Endodermal cell (in vitro differentiated cells): ENCODE measurements at regions not wholly inside any gene's neighbourhood (a gene's known extent, or its start where the extent isn't known, plus 50 kb on each side); places are given as distances from the start of the nearest gene placed in this dataset.

Experiments
- DNase-seq: peaks from one replicate; pipeline ENCODE4 v3.0.0-alpha.2; 2017
- H3K27ac ChIP-seq: 2 replicates; pipeline ENCODE4 v1.5.1; 2013; ENCODE audit warnings: mild to moderate bottlenecking, low read depth, low read length, moderate library complexity
- H3K27me3 ChIP-seq: 2 replicates; pipeline ENCODE4 v1.6.1; 2013; ENCODE audit warnings: mild to moderate bottlenecking, low read length, moderate library complexity; ENCODE audit not compliant: insufficient read depth, control insufficient read depth, poor library complexity, severe bottlenecking
- H3K36me3 ChIP-seq: 2 replicates; pipeline ENCODE4 v1.7.0; 2013; ENCODE audit warnings: mild to moderate bottlenecking, low read length, moderate library complexity; ENCODE audit not compliant: control insufficient read depth, insufficient read depth
- H3K4me1 ChIP-seq: one replicate; pipeline ENCODE4 v1.7.0; 2013; ENCODE audit warnings: low read length; ENCODE audit not compliant: control insufficient read depth, insufficient read depth
- H3K4me3 ChIP-seq: 2 replicates; pipeline ENCODE4 v1.5.1; 2013; ENCODE audit warnings: mild to moderate bottlenecking, low read length, moderate library complexity
- H3K9ac ChIP-seq: 2 replicates; pipeline ENCODE4 v1.6.1; 2013; ENCODE audit warnings: mild to moderate bottlenecking, low read length, moderate library complexity; ENCODE audit not compliant: poor library complexity, severe bottlenecking; ENCODE audit errors: extremely low read depth
- H3K9me3 ChIP-seq: 2 replicates; pipeline ENCODE4 v1.6.1; 2013; ENCODE audit warnings: mild to moderate bottlenecking, low read length, moderate library complexity; ENCODE audit not compliant: control insufficient read depth
- H3K27ac Mint-ChIP-seq: 2 replicates; pipeline ENCODE4 v1.8.0; 2020; ENCODE audit warnings: mixed read lengths
- H3K27me3 Mint-ChIP-seq: 2 replicates; pipeline ENCODE4 v1.8.0; 2021; ENCODE audit warnings: mild to moderate bottlenecking, mixed read lengths; ENCODE audit not compliant: insufficient read depth
- H3K36me3 Mint-ChIP-seq: 2 replicates; pipeline ENCODE4 v1.8.0; 2020; ENCODE audit warnings: low read depth, mixed read lengths
- H3K4me1 Mint-ChIP-seq: 2 replicates; pipeline ENCODE4 v1.8.0; 2020; ENCODE audit warnings: mixed read lengths
- H3K4me3 Mint-ChIP-seq: 2 replicates; pipeline ENCODE4 v1.8.0; 2020; ENCODE audit warnings: mild to moderate bottlenecking, moderate library complexity, mixed read lengths
- H3K9me3 Mint-ChIP-seq: 2 replicates; pipeline ENCODE4 v1.8.0; 2020; ENCODE audit warnings: mild to moderate bottlenecking, mixed read lengths
- WGBS, 2 experiments: methylation state at CpG; one replicate each; pipeline versions ENCODE4 v1.1.5 to v1.1.7; 2013; ENCODE audit warnings: missing lambda C conversion rate in 2 of 2, mixed read lengths in 1 of 2; ENCODE audit not compliant: insufficient coverage in 1 of 2, insufficient read length in 1 of 2; 5-methylcytosine and 5-hydroxymethylcytosine counted together
- TF ChIP-seq, protein P1 (sequence below): fragments of 200-600 bp; sonication (generic); conservative IDR thresholded peaks from 2 replicates; pipeline ENCODE4 v1.5.0; 2021; ENCODE audit warnings: antibody characterized with exemption, mild to moderate bottlenecking

DNA sequence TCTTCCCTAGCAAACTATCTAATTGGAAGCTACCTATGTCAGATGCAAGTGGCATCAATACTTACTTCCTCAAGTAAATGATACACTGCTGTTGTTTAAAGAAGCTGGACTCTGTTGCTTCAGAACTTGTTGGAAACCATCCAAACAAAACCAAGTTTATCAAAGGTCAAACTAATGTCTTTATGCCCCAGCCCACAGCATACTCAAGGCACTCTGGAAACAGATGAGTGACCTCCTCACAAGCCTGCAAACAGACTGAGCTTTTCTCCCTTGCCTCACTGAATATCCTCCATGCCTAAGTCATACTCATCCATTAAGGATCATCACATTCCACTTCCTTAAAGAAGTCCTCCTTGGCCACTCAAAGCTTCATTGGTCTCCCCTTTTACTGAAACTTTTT, 107.4 kb upstream of the ACP3 start:
- no peak overlapping the region for H3K4me3 ChIP-seq
- Mint-ChIP-seq H3K36me3 (no peaks in the 10 kb centered on the region), H3K27ac (no peak overlapping the region), H3K27me3 (peaks cover 93% of the 10 kb centered on the region), H3K9me3 (no peaks in the 10 kb centered on the region), H3K4me3 (no peak overlapping the region), H3K4me1 (no peaks in the 10 kb centered on the region)
- no peak overlapping the region for H3K9ac ChIP-seq
- no peaks in the 10 kb centered on the region for H3K36me3 ChIP-seq
- no peak overlapping the region for H3K27ac ChIP-seq
- no peaks in the 10 kb centered on the region for H3K4me1 ChIP-seq
- H3K9me3 ChIP-seq, result no peaks in the 10 kb centered on the region
- TF ChIP-seq, protein P1, sequence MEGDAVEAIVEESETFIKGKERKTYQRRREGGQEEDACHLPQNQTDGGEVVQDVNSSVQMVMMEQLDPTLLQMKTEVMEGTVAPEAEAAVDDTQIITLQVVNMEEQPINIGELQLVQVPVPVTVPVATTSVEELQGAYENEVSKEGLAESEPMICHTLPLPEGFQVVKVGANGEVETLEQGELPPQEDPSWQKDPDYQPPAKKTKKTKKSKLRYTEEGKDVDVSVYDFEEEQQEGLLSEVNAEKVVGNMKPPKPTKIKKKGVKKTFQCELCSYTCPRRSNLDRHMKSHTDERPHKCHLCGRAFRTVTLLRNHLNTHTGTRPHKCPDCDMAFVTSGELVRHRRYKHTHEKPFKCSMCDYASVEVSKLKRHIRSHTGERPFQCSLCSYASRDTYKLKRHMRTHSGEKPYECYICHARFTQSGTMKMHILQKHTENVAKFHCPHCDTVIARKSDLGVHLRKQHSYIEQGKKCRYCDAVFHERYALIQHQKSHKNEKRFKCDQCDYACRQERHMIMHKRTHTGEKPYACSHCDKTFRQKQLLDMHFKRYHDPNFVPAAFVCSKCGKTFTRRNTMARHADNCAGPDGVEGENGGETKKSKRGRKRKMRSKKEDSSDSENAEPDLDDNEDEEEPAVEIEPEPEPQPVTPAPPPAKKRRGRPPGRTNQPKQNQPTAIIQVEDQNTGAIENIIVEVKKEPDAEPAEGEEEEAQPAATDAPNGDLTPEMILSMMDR, result no peak
- no peak for DNase-seq
- H3K27me3 ChIP-seq, result peaks cover 25% of the 10 kb centered on the region

DNA sequence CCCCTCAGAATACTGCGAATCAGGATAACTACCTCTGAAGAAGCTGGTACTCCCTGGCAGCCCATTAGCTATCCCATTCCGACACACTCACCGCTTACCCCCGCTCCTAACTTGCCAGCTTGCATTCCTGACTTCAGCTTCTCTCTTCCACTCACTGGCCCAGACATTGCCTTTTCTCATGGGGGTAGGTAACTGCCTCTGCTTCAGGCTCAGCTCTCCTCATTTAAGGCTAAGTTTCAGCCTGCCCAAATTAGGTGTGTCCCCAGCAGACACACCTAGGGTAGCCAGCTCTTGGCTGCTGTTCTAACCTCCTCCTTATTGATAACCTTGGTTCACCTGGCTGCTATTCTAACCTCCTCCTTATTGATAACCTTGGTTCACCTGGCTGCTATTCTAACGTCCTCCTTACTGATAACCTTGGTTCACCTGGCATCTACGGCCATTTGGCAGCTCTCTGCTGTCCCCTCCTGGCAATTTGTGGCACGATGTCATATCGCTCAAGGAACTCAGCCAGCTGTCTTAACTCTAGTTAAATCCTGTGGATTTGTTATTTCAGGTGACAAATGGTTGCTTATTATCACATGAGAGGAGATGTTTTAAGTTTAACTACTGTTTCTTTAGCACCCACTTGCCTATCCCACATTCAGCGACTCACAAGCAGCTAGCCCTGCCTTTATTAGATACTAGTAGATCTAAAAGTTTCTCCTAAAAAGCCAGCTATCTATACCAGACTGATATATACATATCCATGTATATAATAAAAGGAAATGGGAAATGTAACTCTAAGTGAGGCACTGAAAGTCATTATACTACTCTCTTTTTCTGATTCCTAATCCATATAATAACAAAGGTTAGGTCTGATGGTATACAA, 106.5 kb upstream of the ACP3 start:
- WGBS, 2 experiments, result 43 to 51% methylated on average over 8 to 9 of the region's 9 CpGs
- no peaks in the 10 kb centered on the region for H3K9me3 ChIP-seq
- H3K4me1 Mint-ChIP-seq, result no peaks in the 10 kb centered on the region
- H3K36me3 Mint-ChIP-seq, result no peaks in the 10 kb centered on the region
- H3K36me3 ChIP-seq, result no peaks in the 10 kb centered on the region
- H3K27me3 ChIP-seq, result peaks cover 25% of the 10 kb centered on the region
- H3K4me3 ChIP-seq, result no peak overlapping the region
- H3K27me3 Mint-ChIP-seq, result peaks cover 84% of the 10 kb centered on the region
- no peak overlapping the region for H3K4me3 Mint-ChIP-seq
- H3K9me3 Mint-ChIP-seq, result no peaks in the 10 kb centered on the region
- H3K4me1 ChIP-seq, result no peaks in the 10 kb centered on the region
- no peak overlapping the region for H3K9ac ChIP-seq
- H3K27ac Mint-ChIP-seq, result no peak overlapping the region
- H3K27ac ChIP-seq, result no peak overlapping the region
- DNase-seq, result peak; percentile 91
- TF ChIP-seq, protein P1, result peak; percentile 92

DNA sequence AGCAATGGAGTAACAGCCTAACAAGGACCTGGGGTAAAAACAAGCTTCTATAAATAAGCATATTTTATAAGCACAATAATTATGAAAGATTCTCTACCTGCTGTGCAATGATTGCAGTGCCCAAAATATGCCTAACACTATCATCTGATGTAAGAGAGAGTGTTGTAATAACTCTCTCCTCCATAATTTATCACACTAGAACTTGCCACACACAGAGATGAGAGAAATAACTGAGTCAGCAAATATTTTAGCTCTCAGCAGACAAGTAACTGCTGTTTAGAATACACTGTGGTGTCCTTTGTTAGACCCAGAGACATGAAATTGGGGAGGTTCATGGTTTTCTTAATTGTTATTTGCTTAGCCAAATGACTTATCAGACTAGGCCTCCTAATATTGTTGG, 105.3 kb upstream of the ACP3 start:
- peaks cover 76% of the 10 kb centered on the region for H3K27me3 Mint-ChIP-seq
- no peaks in the 10 kb centered on the region for H3K4me1 Mint-ChIP-seq
- H3K4me3 Mint-ChIP-seq, result no peak overlapping the region
- H3K27ac Mint-ChIP-seq, result no peak overlapping the region
- H3K9me3 Mint-ChIP-seq, result no peaks in the 10 kb centered on the region
- Histone ChIP-seq H3K36me3 (no peaks in the 10 kb centered on the region), H3K4me3 (no peak overlapping the region), H3K27me3 (peaks cover 25% of the 10 kb centered on the region), H3K4me1 (no peaks in the 10 kb centered on the region), H3K27ac (no peak overlapping the region), H3K9ac (no peak overlapping the region), H3K9me3 (no peaks in the 10 kb centered on the region)
- no peaks in the 10 kb centered on the region for H3K36me3 Mint-ChIP-seq
- TF ChIP-seq, protein P1, result no peak
- no peak for DNase-seq
